H1 (cell line): ENCODE measurements at regions not wholly inside any gene's neighbourhood (a gene's known extent, or its start where the extent isn't known, plus 50 kb on each side); places are given as distances from the start of the nearest gene placed in this dataset.

Experiments
- CTCF ChIA-PET: fragments of 300-600 bp; sonication (Branson Sonifier 250); formaldehyde crosslinking; loops from one replicate; lab custom pipeline; 2021; ENCODE audit not compliant: partially characterized antibody; lab: Charles Lee
- POLR2A ChIA-PET: fragments of 300-600 bp; sonication (Branson Sonifier 250); formaldehyde crosslinking; loops from one replicate; lab custom pipeline; 2021; ENCODE audit warnings: inconsistent platforms; ENCODE audit not compliant: partially characterized antibody; lab: Charles Lee
- DNase-seq, 2 experiments: peaks; one replicate each; pipeline versions ENCODE4 v3.0.0 to v3.0.0-alpha.2; 2010 to 2022; ENCODE audit warnings: low spot score in 2 of 2, low read depth in 1 of 2, mixed read lengths in 1 of 2
- FAIRE-seq: peaks from 2 replicates; lab custom pipeline; 2011; peaks lifted over from hg19 to GRCh38; lab: Jason Lieb, UNC
- H2AFZ ChIP-seq: 2 replicates; pipeline ENCODE4 v1.8.1; 2012; ENCODE audit warnings: low read length, inconsistent platforms
- H2AK5ac ChIP-seq: 2 replicates; pipeline ENCODE4 v1.6.1; 2013; ENCODE audit warnings: low read depth, low read length
- H2BK120ac ChIP-seq: replicated peaks from 2 replicates; pipeline ENCODE3; 2013; ENCODE audit warnings: low read depth, low read length, inconsistent platforms
- H2BK12ac ChIP-seq: 2 replicates; pipeline ENCODE4 v1.6.1; 2013; ENCODE audit warnings: low read depth, low read length
- H2BK15ac ChIP-seq: 2 replicates; pipeline ENCODE4 v1.6.1; 2013; ENCODE audit warnings: low read length
- H2BK20ac ChIP-seq: 2 replicates; pipeline ENCODE4 v1.6.1; 2013; ENCODE audit warnings: low read length
- H2BK5ac ChIP-seq: 2 replicates; pipeline ENCODE4 v1.6.1; 2013; ENCODE audit warnings: low read depth, low read length
- H3K14ac ChIP-seq: 2 replicates; pipeline ENCODE4 v1.6.1; 2013; ENCODE audit warnings: inconsistent platforms; ENCODE audit not compliant: insufficient read length
- H3K18ac ChIP-seq: 2 replicates; pipeline ENCODE4 v1.6.1; 2013; ENCODE audit warnings: low read length; ENCODE audit errors: extremely low read depth
- H3K23ac ChIP-seq: 2 replicates; pipeline ENCODE4 v1.6.1; 2013; ENCODE audit warnings: inconsistent platforms; ENCODE audit not compliant: insufficient read length
- H3K23me2 ChIP-seq: 2 replicates; pipeline ENCODE4 v1.6.1; 2013; ENCODE audit warnings: low read depth, low read length
- H3K27ac ChIP-seq: 2 replicates; pipeline ENCODE4 v1.6.1; 2011; ENCODE audit warnings: low read depth, low read length, inconsistent platforms
- H3K27me3 ChIP-seq, 4 experiments: replicated peaks in 1 of 4; 1 replicate in 1 of 4; 2 replicates in 3 of 4; pipeline versions ENCODE4 v1.6.1 to v1.8.1; 2011 to 2013; ENCODE audit warnings: low read length in 3 of 4, mild to moderate bottlenecking in 3 of 4, inconsistent platforms in 2 of 4, mixed read lengths in 2 of 4, moderate library complexity in 1 of 4; ENCODE audit not compliant: control insufficient read depth in 3 of 4, insufficient read depth in 3 of 4; ENCODE audit errors: extremely low read depth in 1 of 4
- H3K36me3 ChIP-seq, 4 experiments: 2 replicates each; pipeline versions ENCODE4 v1.6.1 to v1.8.1; 2011 to 2013; ENCODE audit warnings: mild to moderate bottlenecking in 4 of 4, low read length in 3 of 4, moderate library complexity in 2 of 4, control low read depth in 1 of 4, inconsistent platforms in 1 of 4; ENCODE audit not compliant: insufficient read depth in 4 of 4, control insufficient read depth in 2 of 4
- H3K4ac ChIP-seq: replicated peaks from 2 replicates; pipeline ENCODE3; 2013; ENCODE audit warnings: low read length, low read depth, mixed read lengths, inconsistent platforms; ENCODE audit not compliant: insufficient read length
- H3K4me1 ChIP-seq, 4 experiments: replicated peaks in 1 of 4; 1 replicate in 1 of 4; 2 replicates in 3 of 4; pipeline versions ENCODE4 v1.6.1 to v1.8.1; 2011 to 2013; ENCODE audit warnings: low read length in 3 of 4, inconsistent platforms in 2 of 4, mixed read lengths in 1 of 4; ENCODE audit not compliant: insufficient read depth in 4 of 4, control insufficient read depth in 3 of 4
- H3K4me2 ChIP-seq, 2 experiments: 2 replicates each; pipeline versions ENCODE4 v1.6.1 to v1.8.1; 2011 to 2013; ENCODE audit warnings: low read depth in 2 of 2, low read length in 2 of 2, control low read depth in 1 of 2, inconsistent platforms in 1 of 2, mild to moderate bottlenecking in 1 of 2; ENCODE audit not compliant: insufficient read depth in 1 of 2
- H3K4me3 ChIP-seq, 4 experiments: fragments of 200-600, 300-600 bp in 1 of 4; sonication (generic), shearing (Covaris generic), sonication (Bioruptor Twin) in 1 of 4; 2 replicates each; pipeline versions ENCODE4 v1.5.1 to v1.8.1; 2011 to 2016; ENCODE audit warnings: low read length in 4 of 4, low read depth in 3 of 4, control low read depth in 2 of 4, inconsistent platforms in 2 of 4, mild to moderate bottlenecking in 2 of 4, mixed read lengths in 1 of 4, moderate library complexity in 1 of 4; ENCODE audit not compliant: insufficient read depth in 2 of 4; ENCODE audit errors: extremely low read depth in 1 of 4
- H3K56ac ChIP-seq: replicated peaks from 2 replicates; pipeline ENCODE3; 2013; ENCODE audit warnings: low read depth, mild to moderate bottlenecking, mixed read lengths, low read length, inconsistent platforms; ENCODE audit not compliant: insufficient read length
- H3K79me1 ChIP-seq: 2 replicates; pipeline ENCODE4 v1.6.1; 2013; ENCODE audit warnings: low read depth, low read length, control low read depth
- H3K79me2 ChIP-seq, 2 experiments: 2 replicates each; pipeline versions ENCODE4 v1.6.1 to v1.8.1; 2012 to 2013; ENCODE audit warnings: low read length in 2 of 2, mild to moderate bottlenecking in 2 of 2, inconsistent platforms in 1 of 2; ENCODE audit not compliant: insufficient read depth in 2 of 2, control insufficient read depth in 1 of 2
- H3K9ac ChIP-seq, 4 experiments: replicated peaks in 1 of 4; 1 replicate in 1 of 4; 2 replicates in 3 of 4; pipeline versions ENCODE4 v1.6.1 to v1.8.1; 2011 to 2013; ENCODE audit warnings: low read depth in 3 of 4, low read length in 3 of 4, control low read depth in 2 of 4, mild to moderate bottlenecking in 2 of 4, moderate library complexity in 2 of 4, inconsistent platforms in 1 of 4; ENCODE audit errors: extremely low read depth in 1 of 4
- H3K9me3 ChIP-seq, 2 experiments: 2 replicates each; pipeline versions ENCODE4 v1.6.1 to v1.8.1; 2012 to 2013; ENCODE audit warnings: mild to moderate bottlenecking in 2 of 2, moderate library complexity in 2 of 2, control low read depth in 1 of 2, inconsistent platforms in 1 of 2, low read depth in 1 of 2, low read length in 1 of 2, mixed read lengths in 1 of 2; ENCODE audit not compliant: insufficient read depth in 2 of 2
- H4K20me1 ChIP-seq, 2 experiments: replicated peaks in 1 of 2; 2 replicates each; pipeline versions ENCODE3 to v1.8.1; 2011 to 2013; ENCODE audit warnings: inconsistent platforms in 2 of 2, low read length in 2 of 2, mild to moderate bottlenecking in 1 of 2; ENCODE audit not compliant: insufficient read depth in 2 of 2, control insufficient read depth in 1 of 2
- H4K5ac ChIP-seq: 2 replicates; pipeline ENCODE4 v1.6.1; 2013; ENCODE audit warnings: low read length, low read depth, mixed read lengths, inconsistent platforms; ENCODE audit not compliant: insufficient read length
- H4K8ac ChIP-seq: 2 replicates; pipeline ENCODE4 v1.8.0; 2013; ENCODE audit warnings: mild to moderate bottlenecking, moderate library complexity, low read length, inconsistent platforms; ENCODE audit not compliant: insufficient read depth; ENCODE audit errors: extremely low read depth
- H4K91ac ChIP-seq: replicated peaks from 2 replicates; pipeline ENCODE3; 2013; ENCODE audit warnings: low read length, mixed read lengths, inconsistent platforms; ENCODE audit not compliant: insufficient read length
- CEBPB ChIP-seq: IDR thresholded peaks from 2 replicates; pipeline ENCODE4 v1.6.1; 2012; ENCODE audit warnings: low read depth, low read length
- CHD1 ChIP-seq: IDR thresholded peaks from 2 replicates; pipeline ENCODE4 v1.6.1; 2012; ENCODE audit warnings: low read depth, low read length, improper control_type of control experiment
- CREB1 ChIP-seq: IDR thresholded peaks from 2 replicates; pipeline ENCODE4 v1.6.1; 2012; ENCODE audit warnings: inconsistent platforms
- FOSL1 ChIP-seq: IDR thresholded peaks from 2 replicates; pipeline ENCODE4 v1.6.1; 2011; ENCODE audit warnings: mild to moderate bottlenecking, low read depth, low read length, moderate library complexity; ENCODE audit not compliant: insufficient read depth
- GTF2F1 ChIP-seq: IDR thresholded peaks from 2 replicates; pipeline ENCODE4 v1.6.1; 2012; ENCODE audit warnings: low read depth, low read length, improper control_type of control experiment, borderline replicate concordance
- KDM4A ChIP-seq: IDR thresholded peaks from one replicate; pipeline ENCODE4 v1.7.1; 2012; ENCODE audit warnings: low read depth, mild to moderate bottlenecking, moderate library complexity, low read length, inconsistent platforms; ENCODE audit not compliant: severe bottlenecking
- KDM5A ChIP-seq: fragments of 200-600 bp; IDR thresholded peaks from 2 replicates; pipeline ENCODE4 v1.7.1; 2012; ENCODE audit warnings: mild to moderate bottlenecking, low read length, inconsistent platforms, mixed read lengths
- MAFK ChIP-seq: IDR thresholded peaks from 2 replicates; pipeline ENCODE4 v1.6.1; 2012; ENCODE audit warnings: low read depth, mild to moderate bottlenecking, improper control_type of control experiment, low read length
- NANOG ChIP-seq: IDR thresholded peaks from 2 replicates; pipeline ENCODE4 v1.6.1; 2011; ENCODE audit warnings: low read length, low read depth, mild to moderate bottlenecking, inconsistent platforms; ENCODE audit not compliant: insufficient read depth, poor library complexity, severe bottlenecking
- PHF8 ChIP-seq: fragments of 200-600 bp; sonication (generic); conservative IDR thresholded peaks from 2 replicates; pipeline ENCODE4 v1.7.1; 2012; ENCODE audit warnings: low read depth, mild to moderate bottlenecking, inconsistent platforms, low read length, moderate library complexity
- SAP30 ChIP-seq: fragments of 300-600 bp; sonication (generic); IDR thresholded peaks from 2 replicates; pipeline ENCODE4 v1.7.1; 2012; ENCODE audit warnings: low read length, moderate library complexity, mild to moderate bottlenecking, inconsistent platforms; ENCODE audit not compliant: insufficient read depth, insufficient replicate concordance
- SIRT6 ChIP-seq: IDR thresholded peaks from one replicate; pipeline ENCODE4 v1.7.1; 2012; ENCODE audit warnings: low read length, inconsistent platforms
- SIX5 ChIP-seq: IDR thresholded peaks from 2 replicates; pipeline ENCODE4 v1.6.1; 2011; ENCODE audit warnings: mild to moderate bottlenecking, low read depth, low read length
- SP4 ChIP-seq: IDR thresholded peaks from 2 replicates; pipeline ENCODE4 v1.6.1; 2012; ENCODE audit warnings: low read length, inconsistent platforms
- SUZ12 ChIP-seq: fragments of 200-600 bp; sonication (generic); IDR thresholded peaks from 2 replicates; pipeline ENCODE4 v1.6.1; 2012; ENCODE audit warnings: mild to moderate bottlenecking, inconsistent platforms, low read length, moderate library complexity, mixed read lengths
- WGBS, 2 experiments: shearing (Covaris generic) in 1 of 2; methylation state at CpG; one replicate each; pipeline versions ENCODE4 v1.1.6 to v1.1.7; 2013 to 2015; ENCODE audit warnings: low lambda C conversion rate in 2 of 2, mixed read lengths in 2 of 2, inconsistent platforms in 1 of 2, low coverage in 1 of 2, missing lambda C conversion rate in 1 of 2; ENCODE audit not compliant: insufficient replicate concordance in 2 of 2, insufficient coverage in 1 of 2, insufficient read length in 1 of 2; ENCODE audit errors: extremely low coverage in 1 of 2, missing lambda C conversion rate in 1 of 2; 5-methylcytosine and 5-hydroxymethylcytosine counted together
- TF ChIP-seq, protein P1 (sequence below): IDR thresholded peaks from 2 replicates; pipeline ENCODE4 v1.6.1; 2011; ENCODE audit warnings: low read depth, mild to moderate bottlenecking, low read length; ENCODE audit not compliant: insufficient read depth

DNA sequence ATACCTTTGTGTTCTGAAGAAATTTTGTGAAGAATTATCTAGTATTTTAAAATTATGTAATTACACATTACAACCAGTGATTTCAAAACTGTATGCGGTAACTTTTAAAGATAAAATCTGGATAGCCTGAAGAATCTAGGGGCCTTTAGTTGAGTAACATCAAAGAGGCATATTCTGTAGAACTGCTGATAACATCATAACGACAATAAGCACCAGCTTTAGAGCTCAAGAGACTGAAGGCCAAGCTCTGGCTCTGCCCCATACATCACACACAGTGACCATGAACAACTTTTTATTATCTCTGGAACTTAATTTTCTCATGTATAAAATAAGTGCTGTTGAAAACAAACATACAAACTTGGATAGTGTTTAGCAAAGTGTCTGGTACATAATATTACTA lies 121.1 kb upstream of the RHOBTB1 start:
- no peaks in the 10 kb centered on the region for H3K4me1 ChIP-seq
- no peak overlapping the region for H3K23ac ChIP-seq
- H2AK5ac ChIP-seq: no peak overlapping the region
- no peaks in the 10 kb centered on the region for H3K36me3 ChIP-seq
- H4K91ac ChIP-seq: no peak overlapping the region
- no peak for FAIRE-seq
- H4K8ac ChIP-seq: no peak overlapping the region
- DNase-seq: no peak
- H2BK5ac ChIP-seq: no peak overlapping the region
- no peak overlapping the region for H3K27ac ChIP-seq
- no peaks in the 10 kb centered on the region for H4K20me1 ChIP-seq
- H3K9me3 ChIP-seq: no peaks in the 10 kb centered on the region
- no peaks in the 10 kb centered on the region for H3K23me2 ChIP-seq
- H3K4me3 ChIP-seq: no peak overlapping the region
- no peak overlapping the region for H2AFZ ChIP-seq
- H3K4ac ChIP-seq: no peak overlapping the region
- no peak overlapping the region for H4K5ac ChIP-seq
- H3K14ac ChIP-seq: no peak overlapping the region
- no peak overlapping the region for H3K4me2 ChIP-seq
- H2BK15ac ChIP-seq: no peak overlapping the region
- no peak overlapping the region for H2BK120ac ChIP-seq
- no peak overlapping the region for H3K9ac ChIP-seq
- H3K27me3 ChIP-seq: no peaks in the 10 kb centered on the region
- POLR2A ChIA-PET: no interaction called here
- H2BK20ac ChIP-seq: no peak overlapping the region
- H3K56ac ChIP-seq: no peak overlapping the region
- H2BK12ac ChIP-seq: no peak overlapping the region
- CTCF ChIA-PET: no interaction called here
- H3K79me2 ChIP-seq: no peaks in the 10 kb centered on the region
- WGBS, 2 experiments: 94% methylated on average over 2 of the region's 2 CpGs; no CpG with 5 or more reads in 1 of the 2 experiments
- H3K79me1 ChIP-seq: no peaks in the 10 kb centered on the region
- H3K18ac ChIP-seq: no peak overlapping the region
- TF ChIP-seq GTF2F1: no peak
- TF ChIP-seq, protein P1, sequence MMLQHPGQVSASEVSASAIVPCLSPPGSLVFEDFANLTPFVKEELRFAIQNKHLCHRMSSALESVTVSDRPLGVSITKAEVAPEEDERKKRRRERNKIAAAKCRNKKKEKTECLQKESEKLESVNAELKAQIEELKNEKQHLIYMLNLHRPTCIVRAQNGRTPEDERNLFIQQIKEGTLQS: no peak
- no peak for TF ChIP-seq SIX5
- no peak for TF ChIP-seq NANOG
- no peak for TF ChIP-seq SIRT6
- no peak for TF ChIP-seq SUZ12
- no peak for TF ChIP-seq KDM5A
- TF ChIP-seq MAFK: no peak
- no peak for TF ChIP-seq SP4
- TF ChIP-seq CHD1: no peak
- TF ChIP-seq PHF8: no peak
- TF ChIP-seq CREB1: no peak
- TF ChIP-seq CEBPB: no peak
- TF ChIP-seq KDM4A: no peak
- no peak for TF ChIP-seq SAP30
- no peak for TF ChIP-seq FOSL1
